ENCODE measurements at regions not wholly inside any gene's neighbourhood (a gene's known extent, or its start where the extent isn't known, plus 50 kb on each side); places are given as distances from the start of the nearest gene placed in this dataset.

GRCh38 chr5:171528036-171528435 is 108.6 kb downstream of the FGF18 start:
- H3K9me3 ChIP-seq (ENCODE audit: low read length), result no peaks in the 10 kb centered on the region
- H4K20me1 ChIP-seq (ENCODE audit: insufficient read depth), result no peaks in the 10 kb centered on the region
- H3K27ac ChIP-seq (ENCODE audit: low read length), result no peak overlapping the region
- TF ChIP-seq MXI1 (conservative IDR thresholded peaks at IDR 0.05; ENCODE audit: poor library complexity, severe bottlenecking) (no peak), REST (IDR thresholded peaks at IDR 0.05; ENCODE audit: borderline replicate concordance) (no peak), POLR2AphosphoS5 (IDR thresholded peaks at IDR 0.05) (no peak), EP300 (conservative IDR thresholded peaks at IDR 0.05; ENCODE audit: poor library complexity, severe bottlenecking) (no peak), EZH2 (IDR thresholded peaks at IDR 0.05; ENCODE audit: borderline replicate concordance, insufficient read depth, low read length, poor library complexity, severe bottlenecking) (no peak), SMC3 (conservative IDR thresholded peaks at IDR 0.05; ENCODE audit: poor library complexity) (no peak), CTCF (IDR thresholded peaks at IDR 0.05; ENCODE audit: poor library complexity, severe bottlenecking) (no peak), RAD21 (conservative IDR thresholded peaks at IDR 0.05) (no peak)
- H3F3A ChIP-seq (ENCODE audit: insufficient read depth, low read length, poor library complexity, severe bottlenecking), result no peaks in the 10 kb centered on the region
- no peaks in the 10 kb centered on the region for H3K79me2 ChIP-seq (replicated peaks; ENCODE audit: insufficient read depth, low read length)
- no peaks in the 10 kb centered on the region for H3K36me3 ChIP-seq (ENCODE audit: insufficient read depth, low read length)
- no peak overlapping the region for H3K9ac ChIP-seq (ENCODE audit: low read length)
- H2AFZ ChIP-seq (ENCODE audit: low read depth, low read length), result no peak overlapping the region
- no peaks in the 10 kb centered on the region for H3K27me3 ChIP-seq (ENCODE audit: insufficient read depth, low read depth, low read length)
- no peak overlapping the region for H3K4me2 ChIP-seq (ENCODE audit: low read length)
- H3K9me2 ChIP-seq (ENCODE audit: insufficient read depth, low read length), result no peaks in the 10 kb centered on the region
- H3K4me3 ChIP-seq (ENCODE audit: low read length), result no peak overlapping the region

GRCh38 chr5:171528865-171529614 is 109.6 kb downstream of the FGF18 start:
- Histone ChIP-seq H3K27me3 (ENCODE audit: insufficient read depth, low read depth, low read length) (no peaks in the 10 kb centered on the region), H3K9me2 (ENCODE audit: insufficient read depth, low read length) (no peaks in the 10 kb centered on the region), H3K36me3 (ENCODE audit: insufficient read depth, low read length) (no peaks in the 10 kb centered on the region), H3K79me2 (replicated peaks; ENCODE audit: insufficient read depth, low read length) (no peaks in the 10 kb centered on the region), H4K20me1 (ENCODE audit: insufficient read depth) (no peaks in the 10 kb centered on the region), H3K4me3 (ENCODE audit: low read length) (no peak overlapping the region), H3K9ac (ENCODE audit: low read length) (no peak overlapping the region), H2AFZ (ENCODE audit: low read depth, low read length) (no peak overlapping the region), H3K27ac (ENCODE audit: low read length) (no peak overlapping the region), H3K4me2 (ENCODE audit: low read length) (no peak overlapping the region), H3F3A (ENCODE audit: insufficient read depth, low read length, poor library complexity, severe bottlenecking) (no peaks in the 10 kb centered on the region), H3K9me3 (ENCODE audit: low read length) (no peaks in the 10 kb centered on the region)
- no peak for TF ChIP-seq POLR2AphosphoS5 (IDR thresholded peaks at IDR 0.05)
- no peak for TF ChIP-seq MXI1 (conservative IDR thresholded peaks at IDR 0.05; ENCODE audit: poor library complexity, severe bottlenecking)
- no peak for TF ChIP-seq RAD21 (conservative IDR thresholded peaks at IDR 0.05)
- no peak for TF ChIP-seq EP300 (conservative IDR thresholded peaks at IDR 0.05; ENCODE audit: poor library complexity, severe bottlenecking)
- no peak for TF ChIP-seq SMC3 (conservative IDR thresholded peaks at IDR 0.05; ENCODE audit: poor library complexity)
- no peak for TF ChIP-seq REST (IDR thresholded peaks at IDR 0.05; ENCODE audit: borderline replicate concordance)
- TF ChIP-seq EZH2 (IDR thresholded peaks at IDR 0.05; ENCODE audit: borderline replicate concordance, insufficient read depth, low read length, poor library complexity, severe bottlenecking), result no peak
- TF ChIP-seq TAF1 (IDR thresholded peaks at IDR 0.05; ENCODE audit: low read depth), result no peak
- TF ChIP-seq CTCF (IDR thresholded peaks at IDR 0.05; ENCODE audit: poor library complexity, severe bottlenecking), result no peak

Data from neural cell (in vitro differentiated cells).